Endodermal cell (in vitro differentiated cells): ENCODE measurements at regions not wholly inside any gene's neighbourhood (a gene's known extent, or its start where the extent isn't known, plus 50 kb on each side); places are given as distances from the start of the nearest gene placed in this dataset.

Experiments used
- DNase-seq: peaks from one replicate; pipeline ENCODE4 v3.0.0-alpha.2; 2017
- H3K27ac ChIP-seq: 2 replicates; pipeline ENCODE4 v1.5.1; 2013; ENCODE audit warnings: mild to moderate bottlenecking, low read depth, low read length, moderate library complexity
- H3K27me3 ChIP-seq: 2 replicates; pipeline ENCODE4 v1.6.1; 2013; ENCODE audit warnings: mild to moderate bottlenecking, low read length, moderate library complexity; ENCODE audit not compliant: insufficient read depth, control insufficient read depth, poor library complexity, severe bottlenecking
- H3K36me3 ChIP-seq: 2 replicates; pipeline ENCODE4 v1.7.0; 2013; ENCODE audit warnings: mild to moderate bottlenecking, low read length, moderate library complexity; ENCODE audit not compliant: control insufficient read depth, insufficient read depth
- H3K4me1 ChIP-seq: one replicate; pipeline ENCODE4 v1.7.0; 2013; ENCODE audit warnings: low read length; ENCODE audit not compliant: control insufficient read depth, insufficient read depth
- H3K4me3 ChIP-seq: 2 replicates; pipeline ENCODE4 v1.5.1; 2013; ENCODE audit warnings: mild to moderate bottlenecking, low read length, moderate library complexity
- H3K9ac ChIP-seq: 2 replicates; pipeline ENCODE4 v1.6.1; 2013; ENCODE audit warnings: mild to moderate bottlenecking, low read length, moderate library complexity; ENCODE audit not compliant: poor library complexity, severe bottlenecking; ENCODE audit errors: extremely low read depth
- H3K9me3 ChIP-seq: 2 replicates; pipeline ENCODE4 v1.6.1; 2013; ENCODE audit warnings: mild to moderate bottlenecking, low read length, moderate library complexity; ENCODE audit not compliant: control insufficient read depth
- H3K27ac Mint-ChIP-seq: 2 replicates; pipeline ENCODE4 v1.8.0; 2020; ENCODE audit warnings: mixed read lengths
- H3K27me3 Mint-ChIP-seq: 2 replicates; pipeline ENCODE4 v1.8.0; 2021; ENCODE audit warnings: mild to moderate bottlenecking, mixed read lengths; ENCODE audit not compliant: insufficient read depth
- H3K36me3 Mint-ChIP-seq: 2 replicates; pipeline ENCODE4 v1.8.0; 2020; ENCODE audit warnings: low read depth, mixed read lengths
- H3K4me1 Mint-ChIP-seq: 2 replicates; pipeline ENCODE4 v1.8.0; 2020; ENCODE audit warnings: mixed read lengths
- H3K4me3 Mint-ChIP-seq: 2 replicates; pipeline ENCODE4 v1.8.0; 2020; ENCODE audit warnings: mild to moderate bottlenecking, moderate library complexity, mixed read lengths
- H3K9me3 Mint-ChIP-seq: 2 replicates; pipeline ENCODE4 v1.8.0; 2020; ENCODE audit warnings: mild to moderate bottlenecking, mixed read lengths
- CTCF ChIP-seq: fragments of 200-600 bp; sonication (generic); conservative IDR thresholded peaks from 2 replicates; pipeline ENCODE4 v1.5.0; 2021; ENCODE audit warnings: antibody characterized with exemption, mild to moderate bottlenecking
- WGBS, 2 experiments: methylation state at CpG; one replicate each; pipeline versions ENCODE4 v1.1.5 to v1.1.7; 2013; ENCODE audit warnings: missing lambda C conversion rate in 2 of 2, mixed read lengths in 1 of 2; ENCODE audit not compliant: insufficient coverage in 1 of 2, insufficient read length in 1 of 2; 5-methylcytosine and 5-hydroxymethylcytosine counted together

GRCh38 chr2:216572582-216573578, 60.3 kb upstream of the IGFBP2 start:
- H3K27ac Mint-ChIP-seq = no peak overlapping the region
- DNase-seq = no peak
- H3K4me3 Mint-ChIP-seq = no peak overlapping the region
- 84% methylated on average over 9 to 12 of the region's 12 CpGs for WGBS, 2 experiments
- no peak for TF ChIP-seq CTCF
- no peaks in the 10 kb centered on the region for H3K36me3 Mint-ChIP-seq
- Histone ChIP-seq H3K27me3 (no peaks in the 10 kb centered on the region), H3K9ac (no peak overlapping the region), H3K36me3 (no peaks in the 10 kb centered on the region), H3K27ac (no peak overlapping the region), H3K9me3 (peaks cover 6% of the 10 kb centered on the region), H3K4me3 (no peak overlapping the region), H3K4me1 (no peaks in the 10 kb centered on the region)
- peaks cover 12% of the 10 kb centered on the region for H3K9me3 Mint-ChIP-seq
- peaks cover 1% of the 10 kb centered on the region for H3K27me3 Mint-ChIP-seq
- peaks cover 5% of the 10 kb centered on the region for H3K4me1 Mint-ChIP-seq

DNA sequence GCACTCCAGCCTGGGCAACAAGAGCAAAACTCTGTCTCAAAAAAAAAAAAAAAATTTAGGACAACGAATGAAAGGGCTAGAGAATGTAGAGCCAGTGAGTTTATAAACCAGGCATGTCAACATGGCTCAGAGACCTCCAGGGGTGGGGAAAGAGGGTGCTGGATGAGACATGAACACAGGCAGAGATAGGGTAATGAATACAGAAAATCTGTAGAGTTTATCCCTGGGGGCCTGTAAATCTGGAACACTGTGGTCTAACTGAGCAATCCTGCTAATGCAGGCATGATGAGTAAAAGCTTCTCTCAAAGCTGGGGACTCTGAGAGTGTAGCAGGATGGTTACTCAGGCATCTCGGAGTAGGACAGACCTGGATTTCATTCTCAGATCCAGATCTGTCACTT, 59.2 kb upstream of the IGFBP2 start:
- Mint-ChIP-seq H3K27ac (no peak overlapping the region), H3K4me1 (peaks cover 1% of the 10 kb centered on the region), H3K27me3 (peaks cover 1% of the 10 kb centered on the region), H3K36me3 (no peaks in the 10 kb centered on the region), H3K9me3 (peaks cover 12% of the 10 kb centered on the region), H3K4me3 (no peak overlapping the region)
- no peak for DNase-seq
- no peaks in the 10 kb centered on the region for H3K36me3 ChIP-seq
- H3K4me1 ChIP-seq = no peaks in the 10 kb centered on the region
- peaks cover 6% of the 10 kb centered on the region for H3K9me3 ChIP-seq
- WGBS, 2 experiments = 78 to 95% methylated on average over 1 to 2 of the region's 2 CpGs
- no peak for TF ChIP-seq CTCF
- no peaks in the 10 kb centered on the region for H3K27me3 ChIP-seq
- no peak overlapping the region for H3K4me3 ChIP-seq
- no peak overlapping the region for H3K9ac ChIP-seq
- no peak overlapping the region for H3K27ac ChIP-seq

DNA sequence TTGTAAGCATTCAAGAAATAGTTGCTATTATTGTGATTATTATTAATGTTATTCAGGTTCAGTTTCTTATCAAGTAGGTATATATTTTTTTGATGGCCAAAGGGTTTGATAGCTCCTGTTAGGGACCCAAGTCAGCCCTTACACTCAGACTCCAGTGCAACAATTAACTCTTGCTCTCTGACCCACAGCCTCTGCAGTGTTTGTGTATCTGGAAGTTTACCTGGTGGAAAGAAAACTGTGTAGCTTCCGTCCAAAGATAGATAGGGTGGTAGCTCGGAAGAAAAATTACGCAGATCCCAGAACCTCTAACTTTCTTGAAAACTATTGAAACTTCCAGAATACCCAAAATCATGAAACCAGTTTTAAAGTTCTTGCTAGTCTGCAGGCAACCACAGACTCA, 58.6 kb upstream of the IGFBP2 start:
- Histone ChIP-seq H3K36me3 (no peaks in the 10 kb centered on the region), H3K9me3 (peaks cover 6% of the 10 kb centered on the region), H3K9ac (no peak overlapping the region), H3K4me1 (no peaks in the 10 kb centered on the region), H3K4me3 (no peak overlapping the region), H3K27me3 (no peaks in the 10 kb centered on the region), H3K27ac (no peak overlapping the region)
- Mint-ChIP-seq H3K27ac (no peak overlapping the region), H3K27me3 (no peaks in the 10 kb centered on the region), H3K36me3 (no peaks in the 10 kb centered on the region), H3K4me1 (no peaks in the 10 kb centered on the region), H3K9me3 (peaks cover 12% of the 10 kb centered on the region), H3K4me3 (no peak overlapping the region)
- WGBS, 2 experiments = 91% methylated on average over 3 of the region's 3 CpGs; no CpG with 5 or more reads in 1 of the 2 experiments
- no peak for DNase-seq
- TF ChIP-seq CTCF = no peak
